ENCODE measurements at regions not wholly inside any gene's neighbourhood (a gene's known extent, or its start where the extent isn't known, plus 50 kb on each side); places are given as distances from the start of the nearest gene placed in this dataset.

DNA sequence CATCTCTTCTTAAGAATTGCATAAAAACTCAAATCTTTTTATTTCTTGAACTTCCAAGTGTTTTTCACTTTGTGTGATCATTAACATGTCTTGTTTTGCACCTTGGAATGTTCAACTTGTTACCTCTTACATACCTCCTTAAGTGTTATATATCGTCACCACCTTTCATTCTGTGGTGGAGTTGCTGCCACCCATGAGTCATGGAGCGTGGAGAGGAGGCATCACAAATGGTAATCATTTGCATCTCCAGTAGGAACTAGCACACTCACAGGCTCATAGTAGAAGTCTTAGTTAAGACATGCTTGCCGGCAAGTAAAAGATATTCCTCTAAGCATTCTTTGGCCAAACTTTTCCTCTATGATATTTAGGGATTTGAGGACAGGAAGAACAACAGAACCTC is 67.0 kb upstream of the VCX start:
- Histone ChIP-seq H3K4me2 (ENCODE audit: low read length) (no peak overlapping the region), H2AFZ (ENCODE audit: low read depth, low read length) (no peak overlapping the region), H3K27ac (ENCODE audit: low read length) (no peak overlapping the region), H3K4me3 (ENCODE audit: low read length) (no peak overlapping the region), H3K9me2 (ENCODE audit: insufficient read depth, low read length) (no peaks in the 10 kb centered on the region), H3K27me3 (ENCODE audit: insufficient read depth, low read depth, low read length) (no peaks in the 10 kb centered on the region), H3K9me3 (ENCODE audit: low read length) (no peaks in the 10 kb centered on the region), H3K9ac (ENCODE audit: low read length) (no peak overlapping the region), H3K36me3 (ENCODE audit: insufficient read depth, low read length) (no peaks in the 10 kb centered on the region), H3K79me2 (replicated peaks; ENCODE audit: insufficient read depth, low read length) (no peaks in the 10 kb centered on the region), H3F3A (ENCODE audit: insufficient read depth, low read length, poor library complexity, severe bottlenecking) (no peaks in the 10 kb centered on the region), H4K20me1 (ENCODE audit: insufficient read depth) (no peaks in the 10 kb centered on the region)
- no peak for TF ChIP-seq RAD21 (conservative IDR thresholded peaks at IDR 0.05)
- no peak for TF ChIP-seq MXI1 (conservative IDR thresholded peaks at IDR 0.05; ENCODE audit: poor library complexity, severe bottlenecking)
- TF ChIP-seq TAF1 (IDR thresholded peaks at IDR 0.05; ENCODE audit: low read depth), result no peak
- TF ChIP-seq EP300 (conservative IDR thresholded peaks at IDR 0.05; ENCODE audit: poor library complexity, severe bottlenecking), result no peak
- no peak for TF ChIP-seq EZH2 (IDR thresholded peaks at IDR 0.05; ENCODE audit: borderline replicate concordance, insufficient read depth, low read length, poor library complexity, severe bottlenecking)
- no peak for TF ChIP-seq SMC3 (conservative IDR thresholded peaks at IDR 0.05; ENCODE audit: poor library complexity)
- TF ChIP-seq REST (IDR thresholded peaks at IDR 0.05; ENCODE audit: borderline replicate concordance), result no peak
- no peak for TF ChIP-seq CTCF (IDR thresholded peaks at IDR 0.05; ENCODE audit: poor library complexity, severe bottlenecking)
- TF ChIP-seq POLR2AphosphoS5 (IDR thresholded peaks at IDR 0.05), result no peak

GRCh38 chrX:7771788-7772438 is 71.1 kb upstream of the VCX start:
- H3K27me3 ChIP-seq (ENCODE audit: insufficient read depth, low read depth, low read length), result no peaks in the 10 kb centered on the region
- H3K9me2 ChIP-seq (ENCODE audit: insufficient read depth, low read length), result no peaks in the 10 kb centered on the region
- H3K9ac ChIP-seq (ENCODE audit: low read length), result no peak overlapping the region
- no peaks in the 10 kb centered on the region for H3K9me3 ChIP-seq (ENCODE audit: low read length)
- no peaks in the 10 kb centered on the region for H3K36me3 ChIP-seq (ENCODE audit: insufficient read depth, low read length)
- no peak overlapping the region for H3K4me2 ChIP-seq (ENCODE audit: low read length)
- H2AFZ ChIP-seq (ENCODE audit: low read depth, low read length), result no peak overlapping the region
- H3K4me3 ChIP-seq (ENCODE audit: low read length), result no peak overlapping the region
- TF ChIP-seq CTCF (IDR thresholded peaks at IDR 0.05; ENCODE audit: poor library complexity, severe bottlenecking) (no peak), EZH2 (IDR thresholded peaks at IDR 0.05; ENCODE audit: borderline replicate concordance, insufficient read depth, low read length, poor library complexity, severe bottlenecking) (no peak), SMC3 (conservative IDR thresholded peaks at IDR 0.05; ENCODE audit: poor library complexity) (no peak), POLR2AphosphoS5 (IDR thresholded peaks at IDR 0.05) (no peak), EP300 (conservative IDR thresholded peaks at IDR 0.05; ENCODE audit: poor library complexity, severe bottlenecking) (no peak), MXI1 (conservative IDR thresholded peaks at IDR 0.05; ENCODE audit: poor library complexity, severe bottlenecking) (no peak), REST (IDR thresholded peaks at IDR 0.05; ENCODE audit: borderline replicate concordance) (no peak), TAF1 (IDR thresholded peaks at IDR 0.05; ENCODE audit: low read depth) (no peak)
- H4K20me1 ChIP-seq (ENCODE audit: insufficient read depth), result no peaks in the 10 kb centered on the region
- H3K27ac ChIP-seq (ENCODE audit: low read length), result no peak overlapping the region
- H3F3A ChIP-seq (ENCODE audit: insufficient read depth, low read length, poor library complexity, severe bottlenecking), result no peaks in the 10 kb centered on the region
- H3K79me2 ChIP-seq (replicated peaks; ENCODE audit: insufficient read depth, low read length), result no peaks in the 10 kb centered on the region

Data from neural cell (in vitro differentiated cells).